GM12864 (cell line): ENCODE measurements at regions not wholly inside any gene's neighbourhood (a gene's known extent, or its start where the extent isn't known, plus 50 kb on each side); places are given as distances from the start of the nearest gene placed in this dataset.

Experiments used
- DNase-seq: peaks from one replicate; pipeline ENCODE4 v3.0.0-alpha.2; 2011; ENCODE audit warnings: low read depth
- H3K4me3 ChIP-seq: 2 replicates; pipeline ENCODE4 v1.5.1; 2011; ENCODE audit warnings: mild to moderate bottlenecking, low read depth, low read length, control low read depth
- TF ChIP-seq, protein P1 (sequence below): IDR thresholded peaks from 2 replicates; pipeline ENCODE4 v1.5.1; 2011; ENCODE audit warnings: low read depth, mild to moderate bottlenecking, moderate library complexity, low read length, control low read depth, inconsistent platforms; ENCODE audit errors: missing control alignments

DNA sequence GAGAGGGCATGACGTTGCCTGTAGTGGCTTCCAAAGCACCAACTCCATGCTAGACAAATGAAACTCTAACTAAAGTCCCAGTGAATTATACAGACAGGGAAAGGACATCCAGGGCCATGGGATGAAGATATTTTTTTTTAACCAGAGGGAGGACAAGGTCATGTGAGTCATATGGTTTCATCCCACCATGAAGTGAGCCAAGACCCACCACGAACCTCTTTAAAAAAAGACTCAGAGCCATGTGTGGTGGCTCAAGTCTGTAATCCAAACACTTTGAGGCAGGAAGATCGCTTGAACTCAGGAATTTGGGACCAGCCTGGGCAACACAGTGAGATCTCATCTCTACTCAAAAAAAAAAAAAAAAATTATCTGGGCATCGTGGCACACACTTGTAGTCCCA is 115.2 kb downstream of the LIPG start:
- DNase-seq, result no peak
- H3K4me3 ChIP-seq, result no peak overlapping the region
- TF ChIP-seq, protein P1, sequence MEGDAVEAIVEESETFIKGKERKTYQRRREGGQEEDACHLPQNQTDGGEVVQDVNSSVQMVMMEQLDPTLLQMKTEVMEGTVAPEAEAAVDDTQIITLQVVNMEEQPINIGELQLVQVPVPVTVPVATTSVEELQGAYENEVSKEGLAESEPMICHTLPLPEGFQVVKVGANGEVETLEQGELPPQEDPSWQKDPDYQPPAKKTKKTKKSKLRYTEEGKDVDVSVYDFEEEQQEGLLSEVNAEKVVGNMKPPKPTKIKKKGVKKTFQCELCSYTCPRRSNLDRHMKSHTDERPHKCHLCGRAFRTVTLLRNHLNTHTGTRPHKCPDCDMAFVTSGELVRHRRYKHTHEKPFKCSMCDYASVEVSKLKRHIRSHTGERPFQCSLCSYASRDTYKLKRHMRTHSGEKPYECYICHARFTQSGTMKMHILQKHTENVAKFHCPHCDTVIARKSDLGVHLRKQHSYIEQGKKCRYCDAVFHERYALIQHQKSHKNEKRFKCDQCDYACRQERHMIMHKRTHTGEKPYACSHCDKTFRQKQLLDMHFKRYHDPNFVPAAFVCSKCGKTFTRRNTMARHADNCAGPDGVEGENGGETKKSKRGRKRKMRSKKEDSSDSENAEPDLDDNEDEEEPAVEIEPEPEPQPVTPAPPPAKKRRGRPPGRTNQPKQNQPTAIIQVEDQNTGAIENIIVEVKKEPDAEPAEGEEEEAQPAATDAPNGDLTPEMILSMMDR, result no peak

DNA sequence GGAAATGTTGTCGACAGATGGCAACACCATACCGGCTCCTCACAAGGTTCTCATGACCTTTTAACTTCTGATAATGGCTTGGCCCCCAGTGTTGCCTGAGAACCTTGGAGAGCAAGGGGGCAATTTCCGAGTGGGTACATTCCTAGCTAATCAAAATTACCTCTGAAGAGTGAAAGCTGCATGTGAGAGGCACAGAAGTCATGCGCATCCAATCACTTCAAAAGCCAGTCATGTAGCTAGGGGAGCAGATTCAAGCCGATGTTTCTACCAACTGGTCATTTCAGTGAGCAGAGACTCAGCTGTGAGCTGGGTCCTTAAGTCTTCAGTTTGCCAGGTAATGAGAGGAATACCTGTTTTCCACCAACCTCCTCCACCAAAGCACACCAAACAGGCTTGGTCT is 111.4 kb downstream of the LIPG start:
- TF ChIP-seq, protein P1, result no peak
- DNase-seq, result no peak
- H3K4me3 ChIP-seq, result no peak overlapping the region

GRCh38 chr18:49672853-49673252 is 111.0 kb downstream of the LIPG start:
- no peak for DNase-seq
- TF ChIP-seq, protein P1, result no peak

DNA sequence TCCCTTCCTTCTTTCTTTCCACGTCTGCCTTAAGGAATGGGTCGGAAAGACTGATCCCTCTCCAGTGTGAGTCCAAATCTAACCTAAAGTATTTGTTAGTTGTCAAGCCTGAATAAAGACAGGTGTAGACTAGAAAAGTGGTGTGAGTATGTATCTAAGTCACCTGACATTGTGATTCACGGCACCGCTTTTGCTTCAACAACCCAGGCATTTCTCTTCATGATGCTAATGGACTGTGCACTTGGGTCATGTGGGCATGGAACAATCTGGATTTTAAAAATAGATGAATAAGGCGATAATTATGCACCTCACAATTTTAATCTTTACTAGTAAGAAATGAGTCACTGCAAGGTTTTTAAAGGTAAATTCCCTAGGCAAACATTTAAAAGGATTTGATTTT is 107.5 kb downstream of the LIPG start:
- no peak overlapping the region for H3K4me3 ChIP-seq
- TF ChIP-seq, protein P1, result no peak
- DNase-seq, result no peak

More at GRCh38 chr18:49672853-49673252, 111.0 kb downstream of the LIPG start:
- H3K4me3 ChIP-seq, result no peak overlapping the region

DNA sequence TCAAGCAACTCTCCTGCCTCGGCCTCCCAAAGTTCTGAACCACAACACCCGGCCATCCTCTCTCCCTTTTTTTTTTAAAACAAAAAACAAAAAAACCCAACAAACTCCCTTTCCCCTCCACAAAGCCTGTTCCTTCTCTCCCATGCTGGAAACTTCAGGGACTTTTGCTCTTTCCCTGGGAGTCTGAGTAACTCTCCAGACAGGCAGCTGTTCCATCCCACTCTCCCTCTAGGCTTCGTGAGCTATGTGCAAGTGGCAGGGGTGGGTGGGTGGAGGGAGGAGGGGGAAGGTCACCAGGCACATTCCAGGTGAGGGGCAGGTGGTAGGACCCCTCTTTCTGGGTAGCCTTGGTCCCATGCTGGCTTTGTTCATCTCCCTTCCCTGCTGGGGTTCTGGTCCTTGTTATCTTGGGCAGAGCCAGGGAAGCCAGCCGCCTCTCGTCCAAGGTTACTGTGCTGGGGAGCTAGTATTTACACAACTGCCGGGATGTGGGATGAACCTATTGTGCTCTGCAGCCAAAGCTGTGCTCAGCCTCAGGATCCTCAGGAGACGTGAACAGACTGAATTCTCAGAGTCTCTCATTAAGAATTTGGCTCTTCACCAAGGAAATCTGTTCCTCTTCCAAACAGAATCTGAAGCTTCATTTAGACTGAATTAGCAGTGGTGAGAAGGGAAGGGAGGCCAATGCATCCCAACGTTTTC is 106.9 kb downstream of the LIPG start:
- H3K4me3 ChIP-seq, result no peak overlapping the region
- TF ChIP-seq, protein P1, result no peak
- no peak for DNase-seq

GRCh38 chr18:49667462-49667861 is 105.6 kb downstream of the LIPG start:
- H3K4me3 ChIP-seq, result no peak overlapping the region
- DNase-seq, result no peak
- TF ChIP-seq, protein P1, result no peak
